Stomach (tissue), 4 donors: ENCODE measurements at regions not wholly inside any gene's neighbourhood (a gene's known extent, or its start where the extent isn't known, plus 50 kb on each side); places are given as distances from the start of the nearest gene placed in this dataset.

Source experiments
- CTCF ChIP-seq, 7 experiments: fragments of 450-650 bp in 4 of 7; fragments of 200-600 bp in 3 of 7; sonication (generic) in 3 of 7; IDR thresholded peaks; one replicate each; pipeline ENCODE4 v1.5.1; 2016 to 2019; ENCODE audit warnings: antibody characterized with exemption in 7 of 7, control low read depth in 2 of 7, mild to moderate bottlenecking in 1 of 7
- EP300 ChIP-seq: sonication (generic); formaldehyde crosslinking; IDR thresholded peaks from one replicate; pipeline ENCODE4 v1.6.1; 2017; ENCODE audit warnings: antibody characterized with exemption
- POLR2A ChIP-seq, 4 donors: fragments of 450-650 bp; IDR thresholded peaks; one replicate each; pipeline ENCODE4 v1.6.1; 2016; ENCODE audit warnings: antibody characterized with exemption in 4 of 4, control low read depth in 2 of 4, mild to moderate bottlenecking in 1 of 4, moderate library complexity in 1 of 4
- POLR2AphosphoS5 ChIP-seq, 3 donors: sonication (generic); formaldehyde crosslinking; IDR thresholded peaks; one replicate each; pipeline ENCODE4 v1.6.1; 2016; ENCODE audit warnings: antibody characterized with exemption in 3 of 3

- TF ChIP-seq POLR2AphosphoS5 (IDR thresholded peaks at IDR 0.05) (no peak), EP300 (no peak), CTCF (IDR thresholded peaks at IDR 0.05) (no peak), POLR2A (IDR thresholded peaks at IDR 0.05) (no peak)
Measured at GRCh38 chr5:5583832-5584231, 161.4 kb downstream of the ICE1 start.
